Esophagus muscularis mucosa (tissue), 4 donors: ENCODE measurements at regions not wholly inside any gene's neighbourhood (a gene's known extent, or its start where the extent isn't known, plus 50 kb on each side); places are given as distances from the start of the nearest gene placed in this dataset.

Experiments used
- DNase-seq: peaks from one replicate; pipeline ENCODE4 v3.0.0-alpha.2; 2017; ENCODE audit errors: extremely low spot score
- H3K27ac ChIP-seq, 4 donors: fragments of 200-600 bp; sonication (generic); replicated peaks in 1 of 4; 1 replicate in 3 of 4; 2 replicates in 1 of 4; pipeline ENCODE4 v1.5.1; 2016 to 2019; ENCODE audit warnings: mild to moderate bottlenecking in 1 of 4
- H3K27me3 ChIP-seq, 4 donors: fragments of 200-600 bp; sonication (generic); one replicate each; pipeline versions ENCODE4 v1.5.1 to v1.6.0; 2016 to 2019
- H3K36me3 ChIP-seq, 4 donors: fragments of 200-600 bp; sonication (generic); one replicate each; pipeline ENCODE4 v1.5.1; 2016 to 2019
- H3K4me1 ChIP-seq, 4 donors: fragments of 200-600 bp; sonication (generic); one replicate each; pipeline ENCODE4 v1.5.1; 2016 to 2019
- H3K4me3 ChIP-seq, 4 donors: fragments of 200-600 bp; sonication (generic); 1 replicate in 2 of 4; 2 replicates in 2 of 4; pipeline ENCODE4 v1.5.1; 2016 to 2019; ENCODE audit warnings: mild to moderate bottlenecking in 4 of 4, moderate library complexity in 1 of 4
- H3K9me3 ChIP-seq, 4 donors: fragments of 200-600 bp; sonication (generic); 1 replicate in 3 of 4; 2 replicates in 1 of 4; pipeline ENCODE4 v1.5.1; 2016 to 2019
- EP300 ChIP-seq: sonication (generic); formaldehyde crosslinking; IDR thresholded peaks from one replicate; pipeline ENCODE4 v1.6.1; 2017; ENCODE audit warnings: antibody characterized with exemption
- POLR2A ChIP-seq: fragments of 450-650 bp; IDR thresholded peaks from one replicate; pipeline ENCODE4 v1.6.1; 2017; ENCODE audit warnings: antibody characterized with exemption, moderate library complexity, mild to moderate bottlenecking, low read depth
- POLR2AphosphoS5 ChIP-seq, 2 donors: sonication (generic); formaldehyde crosslinking; IDR thresholded peaks; one replicate each; pipeline ENCODE4 v1.6.1; 2017; ENCODE audit warnings: antibody characterized with exemption in 2 of 2
- WGBS: methylation state at CpG from one replicate; pipeline ENCODE4 v1.1.5; 2018; 5-methylcytosine and 5-hydroxymethylcytosine counted together
- intact Hi-C: fragments of 100-400 bp; cut with DNase I; formaldehyde crosslinking; loops from one replicate; pipeline ENCODE4 v1.15.1; 2023
- TF ChIP-seq, protein P1 (sequence below), 3 experiments: fragments of 200-600 bp in 2 of 3; fragments of 450-650 bp in 1 of 3; sonication (generic) in 2 of 3; IDR thresholded peaks; one replicate each; pipeline ENCODE4 v1.5.1; 2017 to 2019; ENCODE audit warnings: antibody characterized with exemption in 3 of 3, mild to moderate bottlenecking in 2 of 3, moderate library complexity in 1 of 3

GRCh38 chr2:211068108-211068780, 511.8 kb downstream of the CPS1 start:
- no peak for DNase-seq
- Histone ChIP-seq H3K4me1 (no peaks in the 10 kb centered on the region), H3K27me3 (no peaks in the 10 kb centered on the region), H3K27ac (no peak overlapping the region), H3K4me3 (no peak overlapping the region), H3K36me3 (no peaks in the 10 kb centered on the region), H3K9me3 (no peaks in the 10 kb centered on the region)
- intact Hi-C loops: no loop called here
- no peak for TF ChIP-seq EP300
- TF ChIP-seq POLR2A: no peak
- no peak for TF ChIP-seq POLR2AphosphoS5 (IDR thresholded peaks at IDR 0.05)
- TF ChIP-seq, protein P1, sequence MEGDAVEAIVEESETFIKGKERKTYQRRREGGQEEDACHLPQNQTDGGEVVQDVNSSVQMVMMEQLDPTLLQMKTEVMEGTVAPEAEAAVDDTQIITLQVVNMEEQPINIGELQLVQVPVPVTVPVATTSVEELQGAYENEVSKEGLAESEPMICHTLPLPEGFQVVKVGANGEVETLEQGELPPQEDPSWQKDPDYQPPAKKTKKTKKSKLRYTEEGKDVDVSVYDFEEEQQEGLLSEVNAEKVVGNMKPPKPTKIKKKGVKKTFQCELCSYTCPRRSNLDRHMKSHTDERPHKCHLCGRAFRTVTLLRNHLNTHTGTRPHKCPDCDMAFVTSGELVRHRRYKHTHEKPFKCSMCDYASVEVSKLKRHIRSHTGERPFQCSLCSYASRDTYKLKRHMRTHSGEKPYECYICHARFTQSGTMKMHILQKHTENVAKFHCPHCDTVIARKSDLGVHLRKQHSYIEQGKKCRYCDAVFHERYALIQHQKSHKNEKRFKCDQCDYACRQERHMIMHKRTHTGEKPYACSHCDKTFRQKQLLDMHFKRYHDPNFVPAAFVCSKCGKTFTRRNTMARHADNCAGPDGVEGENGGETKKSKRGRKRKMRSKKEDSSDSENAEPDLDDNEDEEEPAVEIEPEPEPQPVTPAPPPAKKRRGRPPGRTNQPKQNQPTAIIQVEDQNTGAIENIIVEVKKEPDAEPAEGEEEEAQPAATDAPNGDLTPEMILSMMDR (IDR thresholded peaks at IDR 0.05): no peak
- 71% methylated on average over 6 of the region's 6 CpGs for WGBS

DNA sequence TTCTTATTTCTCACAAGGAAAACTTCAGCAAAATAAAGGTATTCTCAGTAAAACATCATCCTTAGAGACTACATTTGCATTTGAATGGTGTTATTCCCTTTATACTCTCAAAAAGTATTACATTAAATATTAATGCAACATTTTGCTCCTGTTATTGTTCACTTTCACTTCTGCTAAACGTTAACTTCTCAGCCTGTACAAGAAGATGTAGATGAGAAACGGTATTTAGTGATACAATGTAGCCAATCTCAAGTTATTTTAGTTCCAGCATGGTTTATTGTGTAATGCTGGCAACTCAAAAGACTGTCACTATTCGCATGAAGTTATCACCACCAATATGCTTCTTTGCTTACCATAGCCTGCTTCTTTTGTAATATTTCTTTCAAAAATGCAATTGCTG, 514.1 kb downstream of the CPS1 start:
- Histone ChIP-seq H3K9me3 (no peaks in the 10 kb centered on the region), H3K36me3 (no peaks in the 10 kb centered on the region), H3K4me3 (no peak overlapping the region), H3K27me3 (no peaks in the 10 kb centered on the region), H3K4me1 (no peaks in the 10 kb centered on the region), H3K27ac (no peak overlapping the region)
- TF ChIP-seq, protein P1 (IDR thresholded peaks at IDR 0.05): no peak
- TF ChIP-seq EP300 (no peak), POLR2AphosphoS5 (IDR thresholded peaks at IDR 0.05) (no peak), POLR2A (no peak)
- no peak for DNase-seq
- intact Hi-C loops: no loop called here
- 81% methylated on average over 3 of the region's 3 CpGs for WGBS

- H3K9me3 ChIP-seq: no peaks in the 10 kb centered on the region
- H3K4me1 ChIP-seq: no peaks in the 10 kb centered on the region
- no peak overlapping the region for H3K27ac ChIP-seq
- intact Hi-C loops: no loop called here
- WGBS: 59% methylated on average over 2 of the region's 2 CpGs
- no peak for TF ChIP-seq POLR2AphosphoS5 (IDR thresholded peaks at IDR 0.05)
- no peak for TF ChIP-seq EP300
- no peak for TF ChIP-seq POLR2A
- TF ChIP-seq, protein P1 (IDR thresholded peaks at IDR 0.05): no peak
- H3K4me3 ChIP-seq: no peak overlapping the region
- H3K36me3 ChIP-seq: no peaks in the 10 kb centered on the region
- DNase-seq: no peak
- H3K27me3 ChIP-seq: no peaks in the 10 kb centered on the region
Measured at GRCh38 chr2:211077216-211077767, 520.9 kb downstream of the CPS1 start.

DNA sequence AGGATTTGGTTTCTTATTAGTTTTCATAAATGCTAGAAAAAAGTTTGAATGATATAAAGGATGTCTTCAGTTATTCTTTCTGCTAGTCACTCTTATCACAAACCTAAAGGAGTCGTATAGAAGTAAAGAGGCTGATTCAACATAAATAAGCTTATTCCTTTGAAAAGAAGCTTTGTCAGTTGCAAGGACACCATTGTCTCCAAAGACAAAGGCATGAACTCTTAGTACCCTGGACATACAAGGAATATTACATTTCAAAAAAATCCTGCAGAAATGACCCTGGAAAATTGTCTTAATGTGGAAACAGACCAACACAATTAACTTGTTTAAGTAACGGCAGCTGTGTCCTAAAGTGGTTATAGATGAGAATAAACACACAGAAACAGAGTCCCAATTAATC, 528.0 kb downstream of the CPS1 start:
- DNase-seq: no peak
- Histone ChIP-seq H3K36me3 (no peaks in the 10 kb centered on the region), H3K9me3 (no peaks in the 10 kb centered on the region), H3K4me3 (no peak overlapping the region), H3K4me1 (no peaks in the 10 kb centered on the region), H3K27ac (no peak overlapping the region), H3K27me3 (no peaks in the 10 kb centered on the region)
- WGBS: 63% methylated on average over 2 of the region's 2 CpGs
- intact Hi-C loops: no loop called here
- TF ChIP-seq POLR2AphosphoS5 (IDR thresholded peaks at IDR 0.05) (no peak), EP300 (no peak), POLR2A (no peak)
- TF ChIP-seq, protein P1 (IDR thresholded peaks at IDR 0.05): no peak
